T-cell (primary cell): ENCODE measurements at regions not wholly inside any gene's neighbourhood (a gene's known extent, or its start where the extent isn't known, plus 50 kb on each side); places are given as distances from the start of the nearest gene placed in this dataset.
A peak's percentile ranks its signal among the peaks of the same experiment; 100 is the strongest.

Experiments used
- ATAC-seq, 4 experiments: fragments of 200-7000 bp in 3 of 4; fragments of 150-1000 bp in 1 of 4; cut with Tn5 transposase; replicated peaks in 1 of 4; 1 replicate in 3 of 4; 2 replicates in 1 of 4; pipeline ENCODE4 v1.10.0; 2021; ENCODE audit warnings: moderate library complexity in 3 of 4, mild to moderate bottlenecking in 2 of 4, moderate number of reproducible peaks in 1 of 4
- CTCF ChIA-PET, 2 donors: fragments of 300-600 bp; sonication (Branson Sonifier 250); formaldehyde crosslinking; loops; one replicate each; lab custom pipeline; 2022; ENCODE audit warnings: antibody characterized with exemption in 2 of 2; lab: Charles Lee
- POLR2A ChIA-PET, 2 donors: fragments of 300-600 bp; sonication (Branson Sonifier 250); formaldehyde crosslinking; loops; one replicate each; lab custom pipeline; 2022; ENCODE audit warnings: antibody characterized with exemption in 2 of 2; lab: Charles Lee
- DNase-seq, 35 experiments: peaks; one replicate each; pipeline versions ENCODE4 v3.0.0 to v3.0.0-alpha.2; 2013 to 2023
- H3K27ac ChIP-seq: one replicate; pipeline ENCODE4 v1.5.1; 2013; ENCODE audit warnings: low read length
- H3K27me3 ChIP-seq, 2 experiments: replicated peaks in 1 of 2; 1 replicate in 1 of 2; 2 replicates in 1 of 2; pipeline versions ENCODE4 v1.6.1 to v1.7.0; 2013; ENCODE audit warnings: low read length in 1 of 2, mixed read lengths in 1 of 2; ENCODE audit not compliant: control insufficient read depth in 2 of 2, insufficient read depth in 2 of 2; ENCODE audit errors: extremely low read depth in 1 of 2
- H3K36me3 ChIP-seq, 2 donors: 1 replicate in 1 of 2; 2 replicates in 1 of 2; pipeline versions ENCODE4 v1.6.1 to v1.7.0; 2013; ENCODE audit warnings: low read length in 1 of 2; ENCODE audit not compliant: control insufficient read depth in 2 of 2, insufficient read depth in 1 of 2; ENCODE audit errors: extremely low read depth in 1 of 2
- H3K4me1 ChIP-seq, 2 experiments: 1 replicate in 1 of 2; 2 replicates in 1 of 2; pipeline versions ENCODE4 v1.6.1 to v1.7.0; 2013; ENCODE audit warnings: low read length in 2 of 2, mixed read lengths in 1 of 2; ENCODE audit not compliant: insufficient read depth in 2 of 2, control insufficient read depth in 1 of 2; ENCODE audit errors: extremely low read depth in 1 of 2
- H3K4me3 ChIP-seq, 2 donors: 1 replicate in 1 of 2; 2 replicates in 1 of 2; pipeline versions ENCODE4 v1.5.1 to v1.7.0; 2013; ENCODE audit warnings: mild to moderate bottlenecking in 2 of 2, low read length in 1 of 2, moderate library complexity in 1 of 2; ENCODE audit not compliant: control insufficient read depth in 1 of 2; ENCODE audit errors: extremely low read depth in 1 of 2
- H3K9me3 ChIP-seq: 2 replicates; pipeline ENCODE4 v1.7.0; 2013
- H3K27ac Mint-ChIP-seq, 2 donors: one replicate each; pipeline ENCODE4 v1.8.0; 2020 to 2021; ENCODE audit warnings: mild to moderate bottlenecking in 2 of 2, mixed read lengths in 2 of 2
- H3K27me3 Mint-ChIP-seq, 2 donors: one replicate each; pipeline ENCODE4 v1.8.0; 2021 to 2022; ENCODE audit warnings: mixed read lengths in 2 of 2
- H3K36me3 Mint-ChIP-seq: one replicate; pipeline ENCODE4 v1.8.0; 2021; ENCODE audit warnings: mixed read lengths
- H3K4me1 Mint-ChIP-seq, 3 donors: one replicate each; pipeline ENCODE4 v1.8.0; 2020 to 2022; ENCODE audit warnings: mixed read lengths in 3 of 3, mild to moderate bottlenecking in 1 of 3
- H3K4me3 Mint-ChIP-seq, 3 donors: one replicate each; pipeline ENCODE4 v1.8.0; 2020 to 2022; ENCODE audit warnings: mild to moderate bottlenecking in 3 of 3, mixed read lengths in 3 of 3, moderate library complexity in 3 of 3
- H3K9me3 Mint-ChIP-seq, 3 donors: one replicate each; pipeline ENCODE4 v1.8.0; 2020 to 2022; ENCODE audit warnings: mixed read lengths in 3 of 3
- WGBS: methylation state at CpG from one replicate; pipeline ENCODE4 v1.1.5; 2013; ENCODE audit warnings: missing lambda C conversion rate; ENCODE audit not compliant: insufficient coverage; 5-methylcytosine and 5-hydroxymethylcytosine counted together

DNA sequence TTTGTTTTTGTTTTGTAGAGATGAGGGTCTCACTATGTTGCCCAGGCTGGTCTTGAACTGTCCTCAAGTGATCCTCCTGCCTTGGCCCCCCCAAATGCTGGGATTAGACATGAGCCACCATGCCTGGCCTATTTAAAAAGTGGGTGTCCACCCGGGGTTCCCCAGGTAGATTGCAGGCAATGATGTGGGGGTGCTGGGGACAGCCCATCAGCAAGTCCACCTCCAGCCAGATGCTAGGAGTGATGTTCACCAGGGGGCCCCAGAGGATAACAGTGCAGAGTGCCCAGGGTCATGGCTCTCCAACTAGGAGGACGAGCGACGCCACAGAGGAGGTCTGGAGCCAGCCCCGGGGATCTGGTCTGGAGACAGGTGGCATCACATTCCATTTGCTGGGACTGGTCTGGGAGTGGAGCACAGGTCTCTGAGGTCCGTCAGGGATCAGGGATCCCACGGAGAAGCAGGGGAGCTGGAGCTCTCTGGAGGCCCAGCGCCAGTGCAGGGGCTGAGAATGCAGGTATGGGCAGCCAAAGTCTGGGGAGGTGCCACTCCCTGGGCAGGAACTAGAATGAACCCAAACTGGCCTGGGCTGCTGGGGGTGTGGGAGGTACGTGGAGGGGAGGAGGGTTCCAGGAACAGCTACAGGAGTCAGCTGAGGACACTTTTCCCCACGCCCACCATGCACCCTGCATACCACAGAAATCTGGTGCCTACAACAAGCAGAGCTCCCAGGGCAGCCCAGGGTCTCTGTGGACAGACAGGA lies 51.2 kb upstream of the PCSK6 start:
- Mint-ChIP-seq H3K9me3 (peaks cover 0 to 6% (median 4%) of the 10 kb centered on the region in 3 donors), H3K4me1 (no peaks in the 10 kb centered on the region), H3K27me3 (peaks cover 12 to 19% of the 10 kb centered on the region in 2 donors), H3K36me3 (no peaks in the 10 kb centered on the region), H3K4me3 (no peak overlapping the region), H3K27ac (no peak overlapping the region)
- ATAC-seq (no peak), DNase-seq (peak in 1 of 35 experiments; percentile 15)
- Histone ChIP-seq H3K4me1 (no peaks in the 10 kb centered on the region), H3K27me3 (peaks cover 0 to 23% of the 10 kb centered on the region in 2 experiments), H3K36me3 (no peaks in the 10 kb centered on the region), H3K9me3 (no peaks in the 10 kb centered on the region), H3K27ac (no peak overlapping the region), H3K4me3 (no peak overlapping the region)
- POLR2A ChIA-PET = no interaction called here
- 87% methylated on average over 8 of the region's 10 CpGs for WGBS
- CTCF ChIA-PET = no interaction called here

DNA sequence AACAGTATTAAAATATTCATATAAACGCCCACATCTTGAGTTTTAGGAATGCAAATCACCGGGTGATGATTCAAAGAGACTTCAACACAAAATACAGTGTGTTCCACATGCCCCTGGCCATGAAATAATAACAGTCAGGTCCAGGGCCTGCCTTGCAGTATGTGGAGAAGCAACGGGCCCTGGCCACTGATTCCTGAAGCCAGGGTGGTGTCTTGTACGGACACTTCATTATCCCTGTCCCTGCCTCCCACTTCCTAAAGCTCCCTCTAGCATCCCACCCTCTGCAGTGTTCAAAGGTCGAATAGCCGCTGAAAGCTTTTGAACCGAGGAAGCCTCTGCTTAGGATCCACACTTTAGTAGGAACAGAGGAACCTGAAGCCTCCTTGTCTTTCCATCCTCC lies 50.4 kb upstream of the PCSK6 start:
- CTCF ChIA-PET = no interaction called here
- no peak overlapping the region for H3K4me3 Mint-ChIP-seq
- H3K4me3 ChIP-seq = no peak overlapping the region
- peaks cover 14 to 15% of the 10 kb centered on the region in 2 donors for H3K27me3 Mint-ChIP-seq
- POLR2A ChIA-PET = no interaction called here
- no peaks in the 10 kb centered on the region for H3K4me1 Mint-ChIP-seq
- H3K4me1 ChIP-seq = no peaks in the 10 kb centered on the region
- DNase-seq (peak in 1 of 35 experiments; percentile 9), ATAC-seq (no peak)
- H3K27ac ChIP-seq = no peak overlapping the region
- no peak overlapping the region for H3K27ac Mint-ChIP-seq
- H3K36me3 Mint-ChIP-seq = no peaks in the 10 kb centered on the region
- 84% methylated on average over 6 of the region's 7 CpGs for WGBS
- no peaks in the 10 kb centered on the region for H3K36me3 ChIP-seq
- peaks cover 0 to 6% (median 4%) of the 10 kb centered on the region in 3 donors for H3K9me3 Mint-ChIP-seq
- H3K27me3 ChIP-seq = peaks cover 0 to 26% of the 10 kb centered on the region in 2 experiments
- H3K9me3 ChIP-seq = no peaks in the 10 kb centered on the region

DNA sequence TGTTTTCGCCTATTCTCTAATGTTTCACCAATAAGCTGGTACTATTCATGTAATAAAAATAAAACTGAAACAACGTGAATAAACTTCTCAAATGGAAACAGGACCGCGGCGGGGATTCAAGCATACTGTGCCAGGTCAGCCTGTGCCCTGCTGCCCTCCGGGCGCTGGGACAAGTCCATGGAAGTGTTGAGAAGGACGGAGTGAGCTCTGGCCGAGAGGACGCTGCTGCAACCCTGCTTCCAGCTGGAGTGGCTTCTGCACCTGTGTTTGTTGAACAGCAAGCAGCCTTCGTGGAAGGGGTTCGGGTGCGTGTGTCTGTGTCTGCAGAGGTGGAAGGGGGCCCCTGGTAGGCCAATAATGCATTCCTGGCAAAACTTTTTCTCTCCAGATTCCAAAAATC lies 50.0 kb upstream of the PCSK6 start:
- CTCF ChIA-PET = no interaction called here

More for the DNA sequence above, 50.0 kb upstream of the PCSK6 start:
- Mint-ChIP-seq H3K9me3 (peaks cover 0 to 6% (median 4%) of the 10 kb centered on the region in 3 donors), H3K4me3 (no peak overlapping the region), H3K27me3 (peaks cover 12% of the 10 kb centered on the region in 2 donors), H3K4me1 (no peaks in the 10 kb centered on the region), H3K27ac (no peak overlapping the region), H3K36me3 (no peaks in the 10 kb centered on the region)
- WGBS = 96% methylated on average over 6 of the region's 13 CpGs
- no peaks in the 10 kb centered on the region for H3K9me3 ChIP-seq
- ATAC-seq (no peak), DNase-seq (no peak)
- no peaks in the 10 kb centered on the region for H3K4me1 ChIP-seq
- H3K36me3 ChIP-seq = no peaks in the 10 kb centered on the region
- H3K4me3 ChIP-seq = no peak overlapping the region
- no peak overlapping the region for H3K27ac ChIP-seq
- peaks cover 0 to 29% of the 10 kb centered on the region in 2 experiments for H3K27me3 ChIP-seq
- POLR2A ChIA-PET = no interaction called here
